SK-N-SH (cell line): ENCODE measurements at regions not wholly inside any gene's neighbourhood (a gene's known extent, or its start where the extent isn't known, plus 50 kb on each side); places are given as distances from the start of the nearest gene placed in this dataset.
"Not testable (repeated sequence)": the region's sequence is repeated elsewhere in the genome, so short reads cannot be mapped to it uniquely, and the experiment has no call there.

Experiments used
- POLR2AphosphoS5 ChIP-seq: IDR thresholded peaks from 2 replicates; pipeline ENCODE4 v1.6.1; 2012; ENCODE audit warnings: low read depth, low read length
- SMC3 ChIP-seq: IDR thresholded peaks from 2 replicates; pipeline ENCODE4 v1.6.1; 2012; ENCODE audit warnings: low read depth, low read length, improper control_type of control experiment
- YY1 ChIP-seq: IDR thresholded peaks from 2 replicates; pipeline ENCODE4 v1.4.0; 2012; ENCODE audit warnings: low read depth, mild to moderate bottlenecking
- TF ChIP-seq, protein P1 (sequence below): fragments of 200-600 bp; sonication (generic); IDR thresholded peaks from 2 replicates; pipeline ENCODE4 v1.6.1; 2017; ENCODE audit warnings: antibody characterized with exemption, mild to moderate bottlenecking, moderate library complexity
- TF ChIP-seq, protein P2 (sequence below): IDR thresholded peaks from 2 replicates; pipeline ENCODE4 v1.6.1; 2012; ENCODE audit warnings: mild to moderate bottlenecking, low read depth, low read length, moderate library complexity
- TF ChIP-seq, protein P3 (sequence below): IDR thresholded peaks from 2 replicates; pipeline ENCODE4 v1.4.0; 2012; ENCODE audit warnings: low read depth, borderline replicate concordance

DNA sequence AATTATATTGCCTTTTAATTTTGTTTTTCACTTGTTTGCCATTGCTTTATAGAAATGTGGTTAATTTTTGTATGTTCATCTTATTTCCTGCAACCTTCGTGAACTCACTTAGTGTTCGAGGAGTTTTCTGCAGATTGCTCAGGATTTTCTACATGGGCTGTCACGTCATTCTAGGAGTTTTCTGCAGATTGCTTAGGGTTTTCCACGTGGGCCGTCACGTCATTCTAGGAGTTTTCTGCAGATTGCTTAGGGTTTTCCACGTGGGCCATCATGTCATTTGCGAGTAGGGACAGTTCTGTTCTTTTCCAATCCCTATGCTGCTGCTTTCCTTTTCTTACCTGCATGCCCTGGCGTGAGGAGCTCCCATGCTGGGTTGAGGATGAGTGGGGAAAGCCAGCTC lies 125.7 kb downstream of the IGLL1 start:
- TF ChIP-seq POLR2AphosphoS5, SMC3, YY1: not testable (repeated sequence)
- TF ChIP-seq, protein P1, sequence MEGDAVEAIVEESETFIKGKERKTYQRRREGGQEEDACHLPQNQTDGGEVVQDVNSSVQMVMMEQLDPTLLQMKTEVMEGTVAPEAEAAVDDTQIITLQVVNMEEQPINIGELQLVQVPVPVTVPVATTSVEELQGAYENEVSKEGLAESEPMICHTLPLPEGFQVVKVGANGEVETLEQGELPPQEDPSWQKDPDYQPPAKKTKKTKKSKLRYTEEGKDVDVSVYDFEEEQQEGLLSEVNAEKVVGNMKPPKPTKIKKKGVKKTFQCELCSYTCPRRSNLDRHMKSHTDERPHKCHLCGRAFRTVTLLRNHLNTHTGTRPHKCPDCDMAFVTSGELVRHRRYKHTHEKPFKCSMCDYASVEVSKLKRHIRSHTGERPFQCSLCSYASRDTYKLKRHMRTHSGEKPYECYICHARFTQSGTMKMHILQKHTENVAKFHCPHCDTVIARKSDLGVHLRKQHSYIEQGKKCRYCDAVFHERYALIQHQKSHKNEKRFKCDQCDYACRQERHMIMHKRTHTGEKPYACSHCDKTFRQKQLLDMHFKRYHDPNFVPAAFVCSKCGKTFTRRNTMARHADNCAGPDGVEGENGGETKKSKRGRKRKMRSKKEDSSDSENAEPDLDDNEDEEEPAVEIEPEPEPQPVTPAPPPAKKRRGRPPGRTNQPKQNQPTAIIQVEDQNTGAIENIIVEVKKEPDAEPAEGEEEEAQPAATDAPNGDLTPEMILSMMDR = not testable (repeated sequence)
- TF ChIP-seq, protein P2, sequence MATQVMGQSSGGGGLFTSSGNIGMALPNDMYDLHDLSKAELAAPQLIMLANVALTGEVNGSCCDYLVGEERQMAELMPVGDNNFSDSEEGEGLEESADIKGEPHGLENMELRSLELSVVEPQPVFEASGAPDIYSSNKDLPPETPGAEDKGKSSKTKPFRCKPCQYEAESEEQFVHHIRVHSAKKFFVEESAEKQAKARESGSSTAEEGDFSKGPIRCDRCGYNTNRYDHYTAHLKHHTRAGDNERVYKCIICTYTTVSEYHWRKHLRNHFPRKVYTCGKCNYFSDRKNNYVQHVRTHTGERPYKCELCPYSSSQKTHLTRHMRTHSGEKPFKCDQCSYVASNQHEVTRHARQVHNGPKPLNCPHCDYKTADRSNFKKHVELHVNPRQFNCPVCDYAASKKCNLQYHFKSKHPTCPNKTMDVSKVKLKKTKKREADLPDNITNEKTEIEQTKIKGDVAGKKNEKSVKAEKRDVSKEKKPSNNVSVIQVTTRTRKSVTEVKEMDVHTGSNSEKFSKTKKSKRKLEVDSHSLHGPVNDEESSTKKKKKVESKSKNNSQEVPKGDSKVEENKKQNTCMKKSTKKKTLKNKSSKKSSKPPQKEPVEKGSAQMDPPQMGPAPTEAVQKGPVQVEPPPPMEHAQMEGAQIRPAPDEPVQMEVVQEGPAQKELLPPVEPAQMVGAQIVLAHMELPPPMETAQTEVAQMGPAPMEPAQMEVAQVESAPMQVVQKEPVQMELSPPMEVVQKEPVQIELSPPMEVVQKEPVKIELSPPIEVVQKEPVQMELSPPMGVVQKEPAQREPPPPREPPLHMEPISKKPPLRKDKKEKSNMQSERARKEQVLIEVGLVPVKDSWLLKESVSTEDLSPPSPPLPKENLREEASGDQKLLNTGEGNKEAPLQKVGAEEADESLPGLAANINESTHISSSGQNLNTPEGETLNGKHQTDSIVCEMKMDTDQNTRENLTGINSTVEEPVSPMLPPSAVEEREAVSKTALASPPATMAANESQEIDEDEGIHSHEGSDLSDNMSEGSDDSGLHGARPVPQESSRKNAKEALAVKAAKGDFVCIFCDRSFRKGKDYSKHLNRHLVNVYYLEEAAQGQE = not testable (repeated sequence)
- TF ChIP-seq, protein P3, sequence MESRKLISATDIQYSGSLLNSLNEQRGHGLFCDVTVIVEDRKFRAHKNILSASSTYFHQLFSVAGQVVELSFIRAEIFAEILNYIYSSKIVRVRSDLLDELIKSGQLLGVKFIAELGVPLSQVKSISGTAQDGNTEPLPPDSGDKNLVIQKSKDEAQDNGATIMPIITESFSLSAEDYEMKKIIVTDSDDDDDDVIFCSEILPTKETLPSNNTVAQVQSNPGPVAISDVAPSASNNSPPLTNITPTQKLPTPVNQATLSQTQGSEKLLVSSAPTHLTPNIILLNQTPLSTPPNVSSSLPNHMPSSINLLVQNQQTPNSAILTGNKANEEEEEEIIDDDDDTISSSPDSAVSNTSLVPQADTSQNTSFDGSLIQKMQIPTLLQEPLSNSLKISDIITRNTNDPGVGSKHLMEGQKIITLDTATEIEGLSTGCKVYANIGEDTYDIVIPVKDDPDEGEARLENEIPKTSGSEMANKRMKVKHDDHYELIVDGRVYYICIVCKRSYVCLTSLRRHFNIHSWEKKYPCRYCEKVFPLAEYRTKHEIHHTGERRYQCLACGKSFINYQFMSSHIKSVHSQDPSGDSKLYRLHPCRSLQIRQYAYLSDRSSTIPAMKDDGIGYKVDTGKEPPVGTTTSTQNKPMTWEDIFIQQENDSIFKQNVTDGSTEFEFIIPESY = not testable (repeated sequence)
